ENCODE measurements at regions not wholly inside any gene's neighbourhood (a gene's known extent, or its start where the extent isn't known, plus 50 kb on each side); places are given as distances from the start of the nearest gene placed in this dataset.

DNA sequence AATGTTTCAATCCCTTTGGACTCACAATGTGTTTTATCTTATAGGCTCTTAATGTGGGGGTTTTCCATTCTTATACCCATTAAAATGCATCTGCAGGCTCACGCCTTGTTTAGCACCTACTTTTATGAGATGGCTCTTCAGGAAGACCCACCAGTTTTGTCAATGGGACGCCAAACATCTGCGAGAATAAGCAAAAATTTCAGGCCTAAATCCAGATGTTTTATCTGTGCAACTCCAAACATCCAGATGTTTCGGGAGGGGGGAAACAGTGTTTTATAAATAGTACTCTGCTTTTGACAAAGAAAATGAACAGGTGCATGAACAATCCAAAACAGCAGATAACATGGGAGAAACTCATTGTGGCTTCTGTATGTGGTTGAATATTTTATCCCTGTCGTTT, 342.8 kb downstream of the DHX15 start:
- TF ChIP-seq POLR2A (IDR thresholded peaks at IDR 0.05) (no peak), POLR2AphosphoS5 (IDR thresholded peaks at IDR 0.05) (no peak)
- TF ChIP-seq, protein P1, sequence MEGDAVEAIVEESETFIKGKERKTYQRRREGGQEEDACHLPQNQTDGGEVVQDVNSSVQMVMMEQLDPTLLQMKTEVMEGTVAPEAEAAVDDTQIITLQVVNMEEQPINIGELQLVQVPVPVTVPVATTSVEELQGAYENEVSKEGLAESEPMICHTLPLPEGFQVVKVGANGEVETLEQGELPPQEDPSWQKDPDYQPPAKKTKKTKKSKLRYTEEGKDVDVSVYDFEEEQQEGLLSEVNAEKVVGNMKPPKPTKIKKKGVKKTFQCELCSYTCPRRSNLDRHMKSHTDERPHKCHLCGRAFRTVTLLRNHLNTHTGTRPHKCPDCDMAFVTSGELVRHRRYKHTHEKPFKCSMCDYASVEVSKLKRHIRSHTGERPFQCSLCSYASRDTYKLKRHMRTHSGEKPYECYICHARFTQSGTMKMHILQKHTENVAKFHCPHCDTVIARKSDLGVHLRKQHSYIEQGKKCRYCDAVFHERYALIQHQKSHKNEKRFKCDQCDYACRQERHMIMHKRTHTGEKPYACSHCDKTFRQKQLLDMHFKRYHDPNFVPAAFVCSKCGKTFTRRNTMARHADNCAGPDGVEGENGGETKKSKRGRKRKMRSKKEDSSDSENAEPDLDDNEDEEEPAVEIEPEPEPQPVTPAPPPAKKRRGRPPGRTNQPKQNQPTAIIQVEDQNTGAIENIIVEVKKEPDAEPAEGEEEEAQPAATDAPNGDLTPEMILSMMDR (IDR thresholded peaks at IDR 0.05), result no peak
